Neuronal stem cell (in vitro differentiated cells): ENCODE measurements at regions not wholly inside any gene's neighbourhood (a gene's known extent, or its start where the extent isn't known, plus 50 kb on each side); places are given as distances from the start of the nearest gene placed in this dataset.

Experiments
- DNase-seq: peaks from one replicate; pipeline ENCODE4 v3.0.0-alpha.2; 2013; ENCODE audit warnings: low spot score
- H2AFZ ChIP-seq: one replicate; pipeline ENCODE4 v1.6.1; 2013; ENCODE audit warnings: mild to moderate bottlenecking, low read length, inconsistent platforms
- H2AK5ac ChIP-seq: 2 replicates; pipeline ENCODE4 v1.6.1; 2013; ENCODE audit warnings: low read depth, mild to moderate bottlenecking, inconsistent platforms, low read length, moderate library complexity, mixed read lengths
- H2BK120ac ChIP-seq: 2 replicates; pipeline ENCODE4 v1.6.1; 2013; ENCODE audit warnings: low read depth, mild to moderate bottlenecking, inconsistent platforms, low read length, moderate library complexity, mixed read lengths
- H2BK12ac ChIP-seq: one replicate; pipeline ENCODE4 v1.6.1; 2013; ENCODE audit warnings: low read length, inconsistent platforms
- H2BK15ac ChIP-seq: 2 replicates; pipeline ENCODE4 v1.6.1; 2013; ENCODE audit warnings: mild to moderate bottlenecking, low read length, inconsistent platforms, mixed read lengths
- H2BK5ac ChIP-seq: one replicate; pipeline ENCODE4 v1.6.1; 2013; ENCODE audit warnings: inconsistent platforms, mild to moderate bottlenecking, low read length, moderate library complexity
- H3K14ac ChIP-seq: one replicate; pipeline ENCODE4 v1.6.1; 2013; ENCODE audit warnings: low read length, inconsistent platforms
- H3K18ac ChIP-seq: 2 replicates; pipeline ENCODE4 v1.6.1; 2013; ENCODE audit warnings: low read length, inconsistent platforms
- H3K23ac ChIP-seq: 2 replicates; pipeline ENCODE4 v1.6.1; 2013; ENCODE audit warnings: low read depth, mild to moderate bottlenecking, mixed read lengths, low read length, inconsistent platforms; ENCODE audit not compliant: poor library complexity
- H3K27ac ChIP-seq: replicated peaks from 3 replicates; pipeline ENCODE4 v1.5.1; 2013; ENCODE audit warnings: low read length, inconsistent platforms
- H3K27me3 ChIP-seq, 3 experiments: 2 replicates each; pipeline ENCODE4 v1.6.1; 2013; ENCODE audit warnings: low read length in 3 of 3, mild to moderate bottlenecking in 2 of 3, inconsistent platforms in 1 of 3, low read depth in 1 of 3, mixed read lengths in 1 of 3, moderate library complexity in 1 of 3; ENCODE audit not compliant: control insufficient read depth in 3 of 3, insufficient read depth in 3 of 3
- H3K36me3 ChIP-seq, 2 donors: replicated peaks in 1 of 2; 2 replicates each; pipeline ENCODE4 v1.6.1; 2013; ENCODE audit warnings: low read length in 2 of 2; ENCODE audit not compliant: control insufficient read depth in 2 of 2, insufficient read depth in 2 of 2
- H3K4ac ChIP-seq: 2 replicates; pipeline ENCODE4 v1.6.1; 2013; ENCODE audit warnings: inconsistent platforms, mild to moderate bottlenecking, low read length, moderate library complexity
- H3K4me1 ChIP-seq, 2 donors: 1 replicate in 1 of 2; 2 replicates in 1 of 2; pipeline ENCODE4 v1.6.1; 2013; ENCODE audit warnings: low read length in 2 of 2, low read depth in 1 of 2; ENCODE audit not compliant: control insufficient read depth in 2 of 2, insufficient read depth in 1 of 2
- H3K4me2 ChIP-seq: one replicate; pipeline ENCODE4 v1.6.1; 2013; ENCODE audit warnings: mild to moderate bottlenecking, low read length, inconsistent platforms; ENCODE audit not compliant: insufficient read depth, poor library complexity, severe bottlenecking
- H3K4me3 ChIP-seq, 2 donors: 2 replicates each; pipeline ENCODE4 v1.5.1; 2013; ENCODE audit warnings: low read length in 2 of 2, mild to moderate bottlenecking in 2 of 2, inconsistent platforms in 1 of 2, moderate library complexity in 1 of 2
- H3K79me1 ChIP-seq: one replicate; pipeline ENCODE4 v1.6.1; 2013; ENCODE audit warnings: low read depth, mild to moderate bottlenecking, inconsistent platforms, low read length, moderate library complexity
- H3K9ac ChIP-seq: one replicate; pipeline ENCODE4 v1.6.1; 2013; ENCODE audit warnings: mild to moderate bottlenecking, low read depth, low read length, inconsistent platforms; ENCODE audit not compliant: poor library complexity
- H3K9me3 ChIP-seq, 2 donors: replicated peaks in 1 of 2; 2 replicates each; pipeline versions ENCODE3 to v1.6.1; 2013; ENCODE audit warnings: low read length in 2 of 2, mild to moderate bottlenecking in 2 of 2, inconsistent platforms in 1 of 2, low read depth in 1 of 2, mixed read lengths in 1 of 2, moderate library complexity in 1 of 2; ENCODE audit not compliant: control insufficient read depth in 2 of 2, insufficient read depth in 1 of 2
- H4K8ac ChIP-seq: one replicate; pipeline ENCODE4 v1.6.1; 2013; ENCODE audit warnings: low read depth, mild to moderate bottlenecking, inconsistent platforms, low read length, moderate library complexity
- H4K91ac ChIP-seq: one replicate; pipeline ENCODE4 v1.6.1; 2013; ENCODE audit warnings: low read length, low read depth, mild to moderate bottlenecking, inconsistent platforms; ENCODE audit not compliant: poor library complexity
- WGBS, 2 donors: extraction: QIAGEN DNeasy Blood & Tissue Kit; methylation state at CpG; one replicate each; pipeline ENCODE4 v1.1.7; 2013; ENCODE audit warnings: missing lambda C conversion rate in 2 of 2, mixed read lengths in 1 of 2; ENCODE audit not compliant: insufficient read length in 2 of 2, insufficient replicate concordance in 1 of 2; ENCODE audit errors: extremely low coverage in 2 of 2; 5-methylcytosine and 5-hydroxymethylcytosine counted together

GRCh38 chr3:77919244-77919643 lies 879.3 kb downstream of the ROBO2 start:
- no peak for DNase-seq
- Histone ChIP-seq H2BK5ac (no peak overlapping the region), H4K91ac (no peak overlapping the region), H2AFZ (no peak overlapping the region), H3K4ac (no peak overlapping the region), H3K79me1 (no peaks in the 10 kb centered on the region), H2AK5ac (no peak overlapping the region), H3K4me3 (no peak overlapping the region), H4K8ac (no peak overlapping the region), H2BK12ac (no peak overlapping the region), H3K4me1 (no peaks in the 10 kb centered on the region), H3K14ac (no peak overlapping the region), H3K36me3 (no peaks in the 10 kb centered on the region), H3K27me3 (no peaks in the 10 kb centered on the region), H3K9ac (no peak overlapping the region), H3K9me3 (peaks cover 0 to 3% of the 10 kb centered on the region in 2 donors), H3K27ac (no peak overlapping the region), H3K18ac (no peak overlapping the region), H3K23ac (no peak overlapping the region), H2BK15ac (no peak overlapping the region), H2BK120ac (no peak overlapping the region), H3K4me2 (no peak overlapping the region)

GRCh38 chr3:77931255-77932009 lies 891.5 kb downstream of the ROBO2 start:
- no peak for DNase-seq
- H2BK12ac ChIP-seq, result no peak overlapping the region
- WGBS, 2 donors, result 100% methylated on average over 2 of the region's 9 CpGs; no CpG with 5 or more reads in 1 of the 2 donors

GRCh38 chr3:77932926-77933325 lies 893.0 kb downstream of the ROBO2 start:
- no CpG with 5 or more reads among the region's 1 CpG for WGBS, 2 donors
- no peak for DNase-seq
- H3K4me2 ChIP-seq, result no peak overlapping the region
- H3K79me1 ChIP-seq, result no peaks in the 10 kb centered on the region
- H4K8ac ChIP-seq, result no peak overlapping the region
- H2BK5ac ChIP-seq, result no peak overlapping the region
- no peaks in the 10 kb centered on the region for H3K4me1 ChIP-seq
- H2AFZ ChIP-seq, result no peak overlapping the region
- no peak overlapping the region for H2BK120ac ChIP-seq
- no peak overlapping the region for H3K23ac ChIP-seq
- no peaks in the 10 kb centered on the region for H3K36me3 ChIP-seq
- H3K27ac ChIP-seq, result no peak overlapping the region
- H3K4me3 ChIP-seq, result no peak overlapping the region
- H2AK5ac ChIP-seq, result no peak overlapping the region
- no peak overlapping the region for H2BK15ac ChIP-seq
- no peaks in the 10 kb centered on the region for H3K27me3 ChIP-seq
- no peak overlapping the region for H3K4ac ChIP-seq
- no peak overlapping the region for H3K18ac ChIP-seq
- no peak overlapping the region for H3K9ac ChIP-seq
- H3K14ac ChIP-seq, result no peak overlapping the region
- no peak overlapping the region for H2BK12ac ChIP-seq
- H4K91ac ChIP-seq, result no peak overlapping the region
- no peaks in the 10 kb centered on the region for H3K9me3 ChIP-seq

More at GRCh38 chr3:77931255-77932009, 891.5 kb downstream of the ROBO2 start:
- Histone ChIP-seq H3K79me1 (no peaks in the 10 kb centered on the region), H2AFZ (no peak overlapping the region), H2AK5ac (no peak overlapping the region), H3K9me3 (no peaks in the 10 kb centered on the region), H2BK120ac (no peak overlapping the region), H3K4me2 (no peak overlapping the region), H3K14ac (no peak overlapping the region), H3K4me1 (no peaks in the 10 kb centered on the region), H3K4ac (no peak overlapping the region), H2BK5ac (no peak overlapping the region), H3K36me3 (no peaks in the 10 kb centered on the region), H3K27me3 (no peaks in the 10 kb centered on the region), H2BK15ac (no peak overlapping the region), H3K18ac (no peak overlapping the region), H4K8ac (no peak overlapping the region), H4K91ac (no peak overlapping the region), H3K27ac (no peak overlapping the region), H3K9ac (no peak overlapping the region), H3K4me3 (no peak overlapping the region), H3K23ac (no peak overlapping the region)

- H3K36me3 ChIP-seq, result no peaks in the 10 kb centered on the region
- WGBS, 2 donors, result no CpG with 5 or more reads among the region's 2 CpGs
These were observed 894.0 kb downstream of the ROBO2 start for GRCh38 chr3:77933926-77934325.

More at GRCh38 chr3:77933926-77934325, 894.0 kb downstream of the ROBO2 start:
- Histone ChIP-seq H3K27ac (no peak overlapping the region), H3K27me3 (no peaks in the 10 kb centered on the region), H3K79me1 (no peaks in the 10 kb centered on the region), H3K18ac (no peak overlapping the region), H2AFZ (no peak overlapping the region), H4K91ac (no peak overlapping the region), H3K4me2 (no peak overlapping the region), H2BK15ac (no peak overlapping the region), H3K4me3 (no peak overlapping the region), H3K14ac (no peak overlapping the region), H2BK5ac (no peak overlapping the region), H3K4ac (no peak overlapping the region), H3K4me1 (no peaks in the 10 kb centered on the region), H4K8ac (no peak overlapping the region), H3K9ac (no peak overlapping the region), H2BK120ac (no peak overlapping the region), H2BK12ac (no peak overlapping the region), H3K9me3 (no peaks in the 10 kb centered on the region), H3K23ac (no peak overlapping the region), H2AK5ac (no peak overlapping the region)
- no peak for DNase-seq
